K562 (cell line): ENCODE measurements at regions not wholly inside any gene's neighbourhood (a gene's known extent, or its start where the extent isn't known, plus 50 kb on each side); places are given as distances from the start of the nearest gene placed in this dataset.

Source experiments
- ATAC-seq: fragments of 200-7000 bp; cut with Tn5 transposase; 3 replicates; pipeline ENCODE4 v1.9.1; 2020; ENCODE audit warnings: moderate library complexity
- BruUV-seq: library from RNA; stranded (reverse); fragments of 400-500 nt; replicated peaks from 2 replicates; lab custom pipeline; 2021; lab: Mats Ljungman, UMichigan
- CTCF ChIA-PET: fragments of 300-600 bp; formaldehyde crosslinking; extraction: SDS; loops from one replicate; lab custom pipeline; 2021; ENCODE audit warnings: low intra/inter-chr PET ratio; lab: Yijun Ruan, JAX
- POLR2A ChIA-PET: fragments of 300-600, 350-650 bp; sonication (Branson Sonifier 250); formaldehyde crosslinking; extraction: SDS; loops from one replicate; lab custom pipeline; 2021; ENCODE audit warnings: antibody characterized with exemption, inconsistent platforms; lab: Yijun Ruan, JAX
- DNase-seq, 4 experiments: peaks; one replicate each; pipeline versions ENCODE4 v3.0.0 to v3.0.0-alpha.2; 2011 to 2018; ENCODE audit warnings: low spot score in 3 of 4, mixed read lengths in 3 of 4; ENCODE audit errors: extremely low read depth in 1 of 4
- FAIRE-seq: peaks from 2 replicates; lab custom pipeline; 2011; peaks lifted over from hg19 to GRCh38; lab: Jason Lieb, UNC
- H2AFZ ChIP-seq: 2 replicates; pipeline ENCODE4 v1.6.0; 2011; ENCODE audit warnings: low read depth, low read length, control low read depth, inconsistent platforms
- H3K27ac ChIP-seq: fragments of 200-600 bp; 3 replicates; pipeline ENCODE4 v1.8.0; 2011; ENCODE audit warnings: low read depth, mild to moderate bottlenecking, control low read depth, inconsistent platforms, low read length, moderate library complexity, mixed read lengths; ENCODE audit errors: extremely low read depth
- H3K27me3 ChIP-seq, 2 experiments: fragments of 300-600 bp in 1 of 2; 2 replicates in 1 of 2; 3 replicates in 1 of 2; pipeline versions ENCODE4 v1.6.0 to v1.8.0; 2011; ENCODE audit warnings: inconsistent platforms in 2 of 2, low read length in 2 of 2, mild to moderate bottlenecking in 1 of 2, mixed read lengths in 1 of 2, moderate library complexity in 1 of 2; ENCODE audit not compliant: control insufficient read depth in 2 of 2, insufficient read depth in 2 of 2
- H3K36me3 ChIP-seq: fragments of 300-600 bp; 3 replicates; pipeline ENCODE4 v1.8.0; 2011; ENCODE audit warnings: mild to moderate bottlenecking, low read length, inconsistent platforms; ENCODE audit not compliant: control insufficient read depth, insufficient read depth
- H3K4me1 ChIP-seq, 2 experiments: fragments of 200-600 bp in 1 of 2; replicated peaks in 1 of 2; 2 replicates in 1 of 2; 3 replicates in 1 of 2; pipeline versions ENCODE4 v1.5.1 to v1.8.0; 2011; ENCODE audit warnings: inconsistent platforms in 2 of 2, low read length in 2 of 2, mild to moderate bottlenecking in 1 of 2, mixed read lengths in 1 of 2, moderate library complexity in 1 of 2; ENCODE audit not compliant: control insufficient read depth in 2 of 2, insufficient read depth in 2 of 2
- H3K4me2 ChIP-seq: 2 replicates; pipeline ENCODE4 v1.6.1; 2011; ENCODE audit warnings: low read length, control low read depth, inconsistent platforms, mixed read lengths; ENCODE audit not compliant: insufficient read depth
- H3K4me3 ChIP-seq: fragments of 200-600 bp; sonication (generic), shearing (Covaris generic); 2 replicates; pipeline ENCODE4 v1.5.1; 2016; ENCODE audit warnings: control low read depth, inconsistent platforms
- H3K79me2 ChIP-seq: fragments of 200-600 bp; 3 replicates; pipeline ENCODE4 v1.8.0; 2011; ENCODE audit warnings: low read length, inconsistent platforms; ENCODE audit not compliant: control insufficient read depth, insufficient read depth
- H3K9ac ChIP-seq, 2 experiments: 2 replicates each; pipeline versions ENCODE4 v1.6.0 to v1.6.1; 2011; ENCODE audit warnings: low read depth in 2 of 2, low read length in 2 of 2, control low read depth in 1 of 2, inconsistent platforms in 1 of 2, mild to moderate bottlenecking in 1 of 2, mixed read lengths in 1 of 2; ENCODE audit not compliant: insufficient read depth in 1 of 2
- H3K9me1 ChIP-seq: one replicate; pipeline ENCODE4 v1.6.0; 2011; ENCODE audit warnings: inconsistent platforms, mild to moderate bottlenecking, low read length, moderate library complexity; ENCODE audit not compliant: control insufficient read depth, insufficient read depth
- H3K9me3 ChIP-seq: replicated peaks from 2 replicates; pipeline ENCODE4 v1.5.1; 2011; ENCODE audit warnings: low read depth, low read length, inconsistent platforms; ENCODE audit not compliant: control insufficient read depth, insufficient read depth
- H4K20me1 ChIP-seq: replicated peaks from 2 replicates; pipeline ENCODE4 v1.6.1; 2011; ENCODE audit warnings: low read length, inconsistent platforms, mixed read lengths; ENCODE audit not compliant: control insufficient read depth, insufficient read depth
- C11orf30 ChIP-seq: fragments of 450-650 bp; IDR thresholded peaks from 2 replicates; pipeline ENCODE4 v1.6.1; 2016; ENCODE audit warnings: low read depth, mild to moderate bottlenecking
- DDX20 ChIP-seq: fragments of 450-650 bp; IDR thresholded peaks from 2 replicates; pipeline ENCODE4 v1.6.1; 2016; ENCODE audit warnings: missing genetic modification characterization, low read depth, mild to moderate bottlenecking, missing compliant biosample characterization, moderate library complexity
- FOXM1 ChIP-seq, 2 experiments: fragments of 450-650 bp in 1 of 2; sonication (generic) in 1 of 2; formaldehyde crosslinking in 1 of 2; IDR thresholded peaks; 2 replicates each; pipeline versions ENCODE4 v1.6.1 to v1.9.0; 2017 to 2022; ENCODE audit warnings: low read depth in 2 of 2, mild to moderate bottlenecking in 2 of 2, missing genetic modification reagents in 1 of 2, moderate library complexity in 1 of 2
- KAT7 ChIP-seq: sonication (generic); formaldehyde crosslinking; IDR thresholded peaks from 2 replicates; pipeline ENCODE4 v1.8.0; 2022; ENCODE audit warnings: missing genetic modification reagents, mild to moderate bottlenecking, borderline replicate concordance
- KLF1 ChIP-seq: fragments of 450-650 bp; IDR thresholded peaks from 2 replicates; pipeline ENCODE4 v1.6.1; 2016; ENCODE audit warnings: missing genetic modification characterization, missing compliant biosample characterization
- LCOR ChIP-seq: sonication (generic); formaldehyde crosslinking; IDR thresholded peaks from 2 replicates; pipeline ENCODE4 v1.8.0; 2022; ENCODE audit warnings: mild to moderate bottlenecking, missing genetic modification reagents
- MXI1 ChIP-seq: IDR thresholded peaks from 2 replicates; pipeline ENCODE4 v1.6.1; 2011; ENCODE audit warnings: low read depth, mild to moderate bottlenecking, improper control_type of control experiment, low read length
- NCOA1 ChIP-seq: fragments of 450-650 bp; IDR thresholded peaks from 2 replicates; pipeline ENCODE4 v1.6.1; 2016; ENCODE audit warnings: low read depth
- NCOA2 ChIP-seq, 2 experiments: fragments of 450-650 bp; IDR thresholded peaks; 2 replicates each; pipeline ENCODE4 v1.6.1; 2018; ENCODE audit warnings: mild to moderate bottlenecking in 2 of 2, moderate library complexity in 1 of 2; ENCODE audit not compliant: partially characterized antibody in 2 of 2
- NR4A1 ChIP-seq, 2 experiments: fragments of 250-450 bp in 1 of 2; fragments of 450-650 bp in 1 of 2; sonication (Bioruptor Pico) in 1 of 2; IDR thresholded peaks; 2 replicates each; pipeline versions ENCODE4 v1.4.0 to v1.6.1; 2016 to 2020; ENCODE audit warnings: mild to moderate bottlenecking in 2 of 2, missing compliant biosample characterization in 1 of 2, missing genetic modification characterization in 1 of 2, moderate library complexity in 1 of 2
- RBM34 ChIP-seq: fragments of 200-400 bp; formaldehyde crosslinking; IDR thresholded peaks from 2 replicates; pipeline ENCODE4 v1.6.1; 2018; ENCODE audit warnings: low read length, borderline replicate concordance; ENCODE audit not compliant: insufficient read depth
- SMAD4 ChIP-seq: fragments of 250-450 bp; sonication (Bioruptor Pico); conservative IDR thresholded peaks from 2 replicates; pipeline ENCODE4 v1.8.0; 2021; ENCODE audit warnings: inconsistent platforms, mild to moderate bottlenecking, moderate library complexity
- ZNF217 ChIP-seq: sonication (generic); formaldehyde crosslinking; IDR thresholded peaks from 2 replicates; pipeline ENCODE4 v1.8.0; 2022; ENCODE audit warnings: mild to moderate bottlenecking, missing genetic modification reagents
- ZNF224 ChIP-seq: sonication (generic); formaldehyde crosslinking; IDR thresholded peaks from 2 replicates; pipeline ENCODE4 v1.8.0; 2022; ENCODE audit warnings: mild to moderate bottlenecking, missing genetic modification reagents
- WGBS: fragments of 100-300 bp; shearing (Covaris generic); methylation state at CpG from one replicate; pipeline ENCODE4 v1.1.6; 2016; ENCODE audit warnings: low coverage, mixed read lengths; ENCODE audit not compliant: insufficient coverage; ENCODE audit errors: missing lambda C conversion rate; 5-methylcytosine and 5-hydroxymethylcytosine counted together
- in situ Hi-C: fragments of 300-500 bp; cut with MboI; formaldehyde crosslinking; loops from 4 replicates; pipeline ENCODE4 v1.15.0; 2018; ENCODE audit warnings: inconsistent platforms, mixed read lengths
- intact Hi-C: fragments of 100-400 bp; cut with micrococcal nuclease; formaldehyde crosslinking; loops from 2 replicates; pipeline ENCODE4 v1.14.2; 2022
- TF ChIP-seq, protein P1 (sequence below): sonication (generic); formaldehyde crosslinking; IDR thresholded peaks from 2 replicates; pipeline ENCODE4 v1.9.0; 2022; ENCODE audit warnings: mild to moderate bottlenecking, missing genetic modification reagents
- TF ChIP-seq, protein P2 (sequence below): sonication (generic); formaldehyde crosslinking; IDR thresholded peaks from 2 replicates; pipeline ENCODE4 v1.8.0; 2022; ENCODE audit warnings: mild to moderate bottlenecking, missing genetic modification reagents
- TF ChIP-seq, protein P3 (sequence below): fragments of 250-450 bp; sonication (Bioruptor Pico); IDR thresholded peaks from 2 replicates; pipeline ENCODE4 v1.4.0; 2020; ENCODE audit warnings: mild to moderate bottlenecking, moderate library complexity
- TF ChIP-seq, protein P4 (sequence below): fragments of 250-450 bp; sonication (Bioruptor Pico); IDR thresholded peaks from 2 replicates; pipeline ENCODE4 v1.8.0; 2021; ENCODE audit warnings: borderline replicate concordance, mild to moderate bottlenecking, moderate library complexity; ENCODE audit not compliant: poor library complexity, severe bottlenecking

DNA sequence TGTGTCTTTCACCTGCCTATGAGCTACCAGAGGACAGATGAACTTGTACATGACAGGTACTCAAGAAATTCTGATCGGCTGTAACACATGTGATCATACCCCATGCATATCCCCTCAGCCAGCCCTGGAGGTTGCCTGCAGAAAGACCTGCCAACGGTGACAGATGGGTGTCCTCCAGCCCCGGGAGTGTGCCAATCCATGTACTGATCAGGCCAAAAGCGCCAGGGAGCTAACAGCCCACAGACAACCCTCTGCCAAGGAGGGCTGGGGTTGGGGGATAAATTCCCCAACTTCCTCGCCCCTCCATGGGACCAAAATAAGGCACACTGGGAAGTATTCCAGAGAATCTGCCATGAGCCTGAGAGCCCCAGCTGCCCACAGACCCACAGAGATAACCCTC, 189.4 kb downstream of the CCT6B start:
- Histone ChIP-seq H3K9me1 (no peaks in the 10 kb centered on the region), H3K36me3 (no peaks in the 10 kb centered on the region), H3K9me3 (no peaks in the 10 kb centered on the region), H3K9ac (no peak overlapping the region), H3K4me1 (no peaks in the 10 kb centered on the region), H3K27me3 (peaks cover 10 to 28% of the 10 kb centered on the region in 2 experiments), H3K79me2 (no peaks in the 10 kb centered on the region), H4K20me1 (0 out of 2 replicates have a peak, but pooled peaks cover 10% of the 10 kb centered on the region), H3K4me2 (no peak overlapping the region), H3K27ac (no peak overlapping the region), H2AFZ (no peak overlapping the region), H3K4me3 (no peak overlapping the region)
- in situ Hi-C loops (no loop called here), intact Hi-C loops (no loop called here)
- ChIA-PET POLR2A (no interaction called here), CTCF (no interaction called here)
- no peak for FAIRE-seq
- no TSS peak for BruUV-seq
- no peak for ATAC-seq
- WGBS: 2% methylated on average over 5 of the region's 5 CpGs
- DNase-seq: no peak
- TF ChIP-seq C11orf30: no peak
- no peak for TF ChIP-seq DDX20 (tag)
- TF ChIP-seq KAT7 (CRISPR knock-in tag): no peak
- TF ChIP-seq FOXM1 (IDR thresholded peaks at IDR 0.05; ENCODE audit: low read depth): no peak
- TF ChIP-seq FOXM1 (CRISPR knock-in tag; IDR thresholded peaks at IDR 0.05; ENCODE audit: low read depth): no peak
- TF ChIP-seq KLF1: no peak
- no peak for TF ChIP-seq LCOR (CRISPR knock-in tag)
- no peak for TF ChIP-seq NCOA2 (IDR thresholded peaks at IDR 0.05; ENCODE audit: partially characterized antibody in 2 of 2)
- TF ChIP-seq, protein P1, sequence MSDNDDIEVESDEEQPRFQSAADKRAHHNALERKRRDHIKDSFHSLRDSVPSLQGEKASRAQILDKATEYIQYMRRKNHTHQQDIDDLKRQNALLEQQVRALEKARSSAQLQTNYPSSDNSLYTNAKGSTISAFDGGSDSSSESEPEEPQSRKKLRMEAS: no peak
- TF ChIP-seq MXI1: no peak
- TF ChIP-seq ZNF224 (CRISPR knock-in tag): no peak
- no peak for TF ChIP-seq ZNF217 (CRISPR knock-in tag)
- TF ChIP-seq SMAD4 (CRISPR knock-in tag): no peak
- no peak for TF ChIP-seq RBM34
- TF ChIP-seq, protein P2, sequence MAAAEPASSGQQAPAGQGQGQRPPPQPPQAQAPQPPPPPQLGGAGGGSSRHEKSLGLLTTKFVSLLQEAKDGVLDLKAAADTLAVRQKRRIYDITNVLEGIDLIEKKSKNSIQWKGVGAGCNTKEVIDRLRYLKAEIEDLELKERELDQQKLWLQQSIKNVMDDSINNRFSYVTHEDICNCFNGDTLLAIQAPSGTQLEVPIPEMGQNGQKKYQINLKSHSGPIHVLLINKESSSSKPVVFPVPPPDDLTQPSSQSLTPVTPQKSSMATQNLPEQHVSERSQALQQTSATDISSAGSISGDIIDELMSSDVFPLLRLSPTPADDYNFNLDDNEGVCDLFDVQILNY: no peak
- TF ChIP-seq NCOA1: no peak
- TF ChIP-seq NR4A1 (CRISPR knock-in tag; IDR thresholded peaks at IDR 0.05): no peak
- no peak for TF ChIP-seq NR4A1 (tag; IDR thresholded peaks at IDR 0.05)
- TF ChIP-seq, protein P3, sequence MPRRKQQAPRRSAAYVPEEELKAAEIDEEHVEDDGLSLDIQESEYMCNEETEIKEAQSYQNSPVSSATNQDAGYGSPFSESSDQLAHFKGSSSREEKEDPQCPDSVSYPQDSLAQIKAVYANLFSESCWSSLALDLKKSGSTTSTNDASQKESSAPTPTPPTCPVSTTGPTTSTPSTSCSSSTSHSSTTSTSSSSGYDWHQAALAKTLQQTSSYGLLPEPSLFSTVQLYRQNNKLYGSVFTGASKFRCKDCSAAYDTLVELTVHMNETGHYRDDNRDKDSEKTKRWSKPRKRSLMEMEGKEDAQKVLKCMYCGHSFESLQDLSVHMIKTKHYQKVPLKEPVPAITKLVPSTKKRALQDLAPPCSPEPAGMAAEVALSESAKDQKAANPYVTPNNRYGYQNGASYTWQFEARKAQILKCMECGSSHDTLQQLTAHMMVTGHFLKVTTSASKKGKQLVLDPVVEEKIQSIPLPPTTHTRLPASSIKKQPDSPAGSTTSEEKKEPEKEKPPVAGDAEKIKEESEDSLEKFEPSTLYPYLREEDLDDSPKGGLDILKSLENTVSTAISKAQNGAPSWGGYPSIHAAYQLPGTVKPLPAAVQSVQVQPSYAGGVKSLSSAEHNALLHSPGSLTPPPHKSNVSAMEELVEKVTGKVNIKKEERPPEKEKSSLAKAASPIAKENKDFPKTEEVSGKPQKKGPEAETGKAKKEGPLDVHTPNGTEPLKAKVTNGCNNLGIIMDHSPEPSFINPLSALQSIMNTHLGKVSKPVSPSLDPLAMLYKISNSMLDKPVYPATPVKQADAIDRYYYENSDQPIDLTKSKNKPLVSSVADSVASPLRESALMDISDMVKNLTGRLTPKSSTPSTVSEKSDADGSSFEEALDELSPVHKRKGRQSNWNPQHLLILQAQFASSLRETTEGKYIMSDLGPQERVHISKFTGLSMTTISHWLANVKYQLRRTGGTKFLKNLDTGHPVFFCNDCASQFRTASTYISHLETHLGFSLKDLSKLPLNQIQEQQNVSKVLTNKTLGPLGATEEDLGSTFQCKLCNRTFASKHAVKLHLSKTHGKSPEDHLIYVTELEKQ: no peak
- TF ChIP-seq, protein P4, sequence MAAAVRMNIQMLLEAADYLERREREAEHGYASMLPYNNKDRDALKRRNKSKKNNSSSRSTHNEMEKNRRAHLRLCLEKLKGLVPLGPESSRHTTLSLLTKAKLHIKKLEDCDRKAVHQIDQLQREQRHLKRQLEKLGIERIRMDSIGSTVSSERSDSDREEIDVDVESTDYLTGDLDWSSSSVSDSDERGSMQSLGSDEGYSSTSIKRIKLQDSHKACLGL (CRISPR knock-in tag): no peak
